HPDE6-E6E7 (cell line): ENCODE measurements at regions not wholly inside any gene's neighbourhood (a gene's known extent, or its start where the extent isn't known, plus 50 kb on each side); places are given as distances from the start of the nearest gene placed in this dataset.
"Not testable (repeated sequence)": the region's sequence is repeated elsewhere in the genome, so short reads cannot be mapped to it uniquely, and the experiment has no call there.

ENCODE experiments used
- DNase-seq: peaks from one replicate; pipeline ENCODE4 v3.0.0; 2011; ENCODE audit warnings: missing footprints; ENCODE audit errors: extremely low spot score

GRCh38 chr6:20263059-20263458, 50.8 kb upstream of the MBOAT1 start:
- DNase-seq: no peak

- DNase-seq: no peak
Observed at GRCh38 chr6:20265842-20266241, 53.6 kb upstream of the MBOAT1 start.

GRCh38 chr6:20266851-20267608, 54.8 kb upstream of the MBOAT1 start:
- peak; percentile 94 for DNase-seq

- no peak for DNase-seq
Observed at GRCh38 chr6:20269181-20269580, 56.9 kb upstream of the MBOAT1 start.

- no peak for DNase-seq
Observed at GRCh38 chr6:20271818-20272217, 59.5 kb upstream of the MBOAT1 start.

- no peak for DNase-seq
Observed at GRCh38 chr6:20274137-20274536, 61.9 kb upstream of the MBOAT1 start.

- DNase-seq: not testable (repeated sequence)
Observed at GRCh38 chr6:20275837-20276236, 63.6 kb upstream of the MBOAT1 start.

- DNase-seq: not testable (repeated sequence)
Observed at GRCh38 chr6:20277724-20278123, 65.5 kb upstream of the MBOAT1 start.

GRCh38 chr6:20279051-20279450, 66.8 kb upstream of the MBOAT1 start:
- DNase-seq: no peak

- DNase-seq: no peak
Observed at GRCh38 chr6:20279608-20280287, 67.5 kb upstream of the MBOAT1 start.

- DNase-seq: no peak
Observed at GRCh38 chr6:20280288-20280621, 68.0 kb upstream of the MBOAT1 start.

- no peak for DNase-seq
Observed at GRCh38 chr6:20284672-20285071, 72.4 kb upstream of the MBOAT1 start.

GRCh38 chr6:20286968-20287565, 74.8 kb upstream of the MBOAT1 start:
- DNase-seq: no peak

GRCh38 chr6:20291764-20292580, 79.7 kb upstream of the MBOAT1 start:
- DNase-seq: peak; percentile 64

- no peak for DNase-seq
Observed at GRCh38 chr6:20292905-20293304, 80.6 kb upstream of the MBOAT1 start.

- DNase-seq: no peak
Observed at GRCh38 chr6:20301256-20301655, 89.0 kb upstream of the MBOAT1 start.

GRCh38 chr6:20302168-20302567, 89.9 kb upstream of the MBOAT1 start:
- no peak for DNase-seq

GRCh38 chr6:20302702-20303251, 90.5 kb upstream of the MBOAT1 start:
- DNase-seq: no peak

GRCh38 chr6:20306491-20306890, 94.2 kb upstream of the MBOAT1 start:
- DNase-seq: no peak

GRCh38 chr6:20309186-20309585, 92.5 kb upstream of the E2F3 start:
- DNase-seq: no peak

GRCh38 chr6:20310185-20310584, 91.5 kb upstream of the E2F3 start:
- DNase-seq: no peak

GRCh38 chr6:20312606-20313005, 89.1 kb upstream of the E2F3 start:
- no peak for DNase-seq
